ENCODE measurements at regions not wholly inside any gene's neighbourhood (a gene's known extent, or its start where the extent isn't known, plus 50 kb on each side); places are given as distances from the start of the nearest gene placed in this dataset.

- intact Hi-C loops (cut with micrococcal nuclease; ENCODE audit: unreplicated experiment) (no loop called here), in situ Hi-C loops (cut with HindIII; ENCODE audit: low pct_unique_long_range_greater_than_20kb, low sequenced_read_pairs) (no loop called here)
- H3K27ac ChIP-seq (ENCODE audit: low read length) = no peak overlapping the region
- POLR2A ChIA-PET = no interaction called here
- no peaks in the 10 kb centered on the region for H3K9me3 ChIP-seq (ENCODE audit: control insufficient read depth, insufficient read depth, low read depth, low read length)
- no peak for ATAC-seq
- DNase-seq (ENCODE audit: low read depth, low spot score) = no peak
- CTCF ChIA-PET = no interaction called here
- H3K4me3 ChIP-seq (ENCODE audit: low read depth in 2 of 2, low read length in 2 of 2) = no peak overlapping the region
- H3K4me1 ChIP-seq (ENCODE audit: control insufficient read depth, insufficient read depth, low read length) = no peaks in the 10 kb centered on the region
- no peak for TF ChIP-seq POLR2AphosphoS5 (IDR thresholded peaks at IDR 0.05; ENCODE audit: low read depth, low read length)
- TF ChIP-seq CTCF (IDR thresholded peaks at IDR 0.05) = no peak
- no peak for TF ChIP-seq SIN3A (IDR thresholded peaks at IDR 0.05; ENCODE audit: borderline replicate concordance, insufficient read depth, low read depth, low read length)
- no peak for TF ChIP-seq REST (IDR thresholded peaks at IDR 0.05; ENCODE audit: insufficient read depth in 1 of 2, low read depth in 2 of 2, low read length in 1 of 2)
- no peak for TF ChIP-seq TCF7L2 (IDR thresholded peaks at IDR 0.05; ENCODE audit: low read depth, low read length)
- no TSS peak for BruUV-seq (replicated peaks)
- H3K27me3 ChIP-seq (ENCODE audit: control insufficient read depth, insufficient read depth, low read length) = no peaks in the 10 kb centered on the region
- no peaks in the 10 kb centered on the region for H3K36me3 ChIP-seq (ENCODE audit: control insufficient read depth, insufficient read depth, low read length)
These were observed 169.0 kb downstream of the SYK start for GRCh38 chr9:90970608-90971007.

- Histone ChIP-seq H3K4me1 (ENCODE audit: control insufficient read depth, insufficient read depth, low read length) (no peaks in the 10 kb centered on the region), H3K9me3 (ENCODE audit: control insufficient read depth, insufficient read depth, low read depth, low read length) (no peaks in the 10 kb centered on the region), H3K27ac (ENCODE audit: low read length) (no peak overlapping the region), H3K4me3 (ENCODE audit: low read depth in 2 of 2, low read length in 2 of 2) (no peak overlapping the region), H3K27me3 (ENCODE audit: control insufficient read depth, insufficient read depth, low read length) (no peaks in the 10 kb centered on the region), H3K36me3 (ENCODE audit: control insufficient read depth, insufficient read depth, low read length) (no peaks in the 10 kb centered on the region)
- ATAC-seq (no peak), DNase-seq (ENCODE audit: low read depth, low spot score) (no peak)
- in situ Hi-C loops (cut with HindIII; ENCODE audit: low pct_unique_long_range_greater_than_20kb, low sequenced_read_pairs) (no loop called here), intact Hi-C loops (cut with micrococcal nuclease; ENCODE audit: unreplicated experiment) (no loop called here)
- TF ChIP-seq CTCF (IDR thresholded peaks at IDR 0.05) = no peak
- no peak for TF ChIP-seq SIN3A (IDR thresholded peaks at IDR 0.05; ENCODE audit: borderline replicate concordance, insufficient read depth, low read depth, low read length)
- TF ChIP-seq POLR2AphosphoS5 (IDR thresholded peaks at IDR 0.05; ENCODE audit: low read depth, low read length) = no peak
- no peak for TF ChIP-seq REST (IDR thresholded peaks at IDR 0.05; ENCODE audit: insufficient read depth in 1 of 2, low read depth in 2 of 2, low read length in 1 of 2)
- TF ChIP-seq TCF7L2 (IDR thresholded peaks at IDR 0.05; ENCODE audit: low read depth, low read length) = no peak
- CTCF ChIA-PET = no interaction called here
- POLR2A ChIA-PET = no interaction called here
- no TSS peak for BruUV-seq (replicated peaks)
These were observed 170.4 kb downstream of the SYK start for GRCh38 chr9:90972057-90972456.
